ENCODE measurements at regions not wholly inside any gene's neighbourhood (a gene's known extent, or its start where the extent isn't known, plus 50 kb on each side); places are given as distances from the start of the nearest gene placed in this dataset.

DNA sequence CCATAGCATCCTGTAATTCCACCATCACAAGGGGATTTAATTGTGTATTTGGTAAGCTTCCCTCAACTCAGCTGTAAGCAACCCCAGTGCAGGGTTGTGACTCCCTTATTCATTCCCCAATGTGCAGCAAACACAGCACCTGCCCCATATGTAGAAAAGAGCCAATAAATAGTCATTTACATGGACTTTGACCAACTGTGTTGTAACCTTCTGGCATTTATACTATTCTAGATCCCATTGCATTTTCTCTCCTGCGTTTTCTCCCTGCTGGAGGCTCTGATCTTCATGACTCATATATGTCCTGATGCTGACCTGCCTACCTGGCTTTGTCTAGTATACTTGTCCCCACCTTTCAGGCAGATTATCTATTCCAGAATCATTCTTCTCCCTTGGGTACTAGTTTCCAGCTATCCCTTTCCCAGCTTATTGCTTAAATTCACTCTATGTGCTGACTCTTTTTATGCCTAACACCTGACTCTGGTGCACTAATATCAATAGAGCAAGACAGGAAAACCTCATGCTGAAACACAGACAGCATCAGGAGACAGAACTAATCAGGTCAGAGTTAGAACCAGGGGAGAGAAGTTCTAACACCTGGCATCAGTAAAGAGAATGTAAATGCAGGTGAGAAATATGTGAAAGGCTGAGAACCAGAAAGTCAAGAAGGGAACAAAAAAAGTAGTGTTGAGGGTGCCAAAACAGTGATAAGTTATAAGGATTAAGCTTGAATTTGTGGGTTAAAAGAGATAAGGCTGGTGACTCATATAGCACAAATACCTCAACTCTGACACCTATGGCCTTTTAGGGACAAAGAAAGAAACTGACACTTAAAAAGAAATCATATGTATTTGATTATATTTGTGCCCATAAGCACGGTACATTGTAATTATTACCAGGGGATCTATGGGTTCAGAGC is 402.7 kb downstream of the IPMK start:
- Histone ChIP-seq H3K36me3 (ENCODE audit: insufficient read depth) (no peaks in the 10 kb centered on the region), H3F3A (replicated peaks; ENCODE audit: low read depth) (no peaks in the 10 kb centered on the region), H2AFZ (0 out of 2 replicates have a peak overlapping the region, but pooled peaks have one; percentile 66), H3K4me1 (ENCODE audit: insufficient read depth) (no peaks in the 10 kb centered on the region; the same call in 1 of the 2 replicates), H3K4me2 (no peak overlapping the region), H3K4me3 (no peak overlapping the region), H3K9me2 (ENCODE audit: insufficient read depth) (0 out of 2 replicates have a peak, but pooled peaks cover 3% of the 10 kb centered on the region), H4K20me1 (replicated peaks; ENCODE audit: insufficient read depth) (no peaks in the 10 kb centered on the region), H3K27ac (ENCODE audit: low read depth) (no peak overlapping the region), H3K27me3 (ENCODE audit: insufficient read depth) (no peaks in the 10 kb centered on the region), H3K79me2 (replicated peaks; ENCODE audit: insufficient read depth) (no peaks in the 10 kb centered on the region)
- Mint-ChIP-seq H3K36me3 (ENCODE audit: low read depth) (no peaks in the 10 kb centered on the region), H3K9me3 (no peaks in the 10 kb centered on the region), H3K4me3 (no peak overlapping the region), H3K27me3 (ENCODE audit: insufficient read depth, low read depth, poor library complexity) (no peaks in the 10 kb centered on the region), H3K27ac (no peak overlapping the region), H3K4me1 (peaks cover 5% of the 10 kb centered on the region; the same call in 2 of the 3 replicates)
- DNase-seq (ENCODE audit: low spot score) (no peak), ATAC-seq (no peak)
- no peak for TF ChIP-seq ZNF114 (CRISPR knock-in tag; IDR thresholded peaks at IDR 0.05)
- no peak for TF ChIP-seq STAT1 (IDR thresholded peaks at IDR 0.05; ENCODE audit: unreplicated experiment)
- TF ChIP-seq, protein P1, sequence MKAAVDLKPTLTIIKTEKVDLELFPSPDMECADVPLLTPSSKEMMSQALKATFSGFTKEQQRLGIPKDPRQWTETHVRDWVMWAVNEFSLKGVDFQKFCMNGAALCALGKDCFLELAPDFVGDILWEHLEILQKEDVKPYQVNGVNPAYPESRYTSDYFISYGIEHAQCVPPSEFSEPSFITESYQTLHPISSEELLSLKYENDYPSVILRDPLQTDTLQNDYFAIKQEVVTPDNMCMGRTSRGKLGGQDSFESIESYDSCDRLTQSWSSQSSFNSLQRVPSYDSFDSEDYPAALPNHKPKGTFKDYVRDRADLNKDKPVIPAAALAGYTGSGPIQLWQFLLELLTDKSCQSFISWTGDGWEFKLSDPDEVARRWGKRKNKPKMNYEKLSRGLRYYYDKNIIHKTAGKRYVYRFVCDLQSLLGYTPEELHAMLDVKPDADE (IDR thresholded peaks at IDR 0.05): no peak
- TF ChIP-seq, protein P2, sequence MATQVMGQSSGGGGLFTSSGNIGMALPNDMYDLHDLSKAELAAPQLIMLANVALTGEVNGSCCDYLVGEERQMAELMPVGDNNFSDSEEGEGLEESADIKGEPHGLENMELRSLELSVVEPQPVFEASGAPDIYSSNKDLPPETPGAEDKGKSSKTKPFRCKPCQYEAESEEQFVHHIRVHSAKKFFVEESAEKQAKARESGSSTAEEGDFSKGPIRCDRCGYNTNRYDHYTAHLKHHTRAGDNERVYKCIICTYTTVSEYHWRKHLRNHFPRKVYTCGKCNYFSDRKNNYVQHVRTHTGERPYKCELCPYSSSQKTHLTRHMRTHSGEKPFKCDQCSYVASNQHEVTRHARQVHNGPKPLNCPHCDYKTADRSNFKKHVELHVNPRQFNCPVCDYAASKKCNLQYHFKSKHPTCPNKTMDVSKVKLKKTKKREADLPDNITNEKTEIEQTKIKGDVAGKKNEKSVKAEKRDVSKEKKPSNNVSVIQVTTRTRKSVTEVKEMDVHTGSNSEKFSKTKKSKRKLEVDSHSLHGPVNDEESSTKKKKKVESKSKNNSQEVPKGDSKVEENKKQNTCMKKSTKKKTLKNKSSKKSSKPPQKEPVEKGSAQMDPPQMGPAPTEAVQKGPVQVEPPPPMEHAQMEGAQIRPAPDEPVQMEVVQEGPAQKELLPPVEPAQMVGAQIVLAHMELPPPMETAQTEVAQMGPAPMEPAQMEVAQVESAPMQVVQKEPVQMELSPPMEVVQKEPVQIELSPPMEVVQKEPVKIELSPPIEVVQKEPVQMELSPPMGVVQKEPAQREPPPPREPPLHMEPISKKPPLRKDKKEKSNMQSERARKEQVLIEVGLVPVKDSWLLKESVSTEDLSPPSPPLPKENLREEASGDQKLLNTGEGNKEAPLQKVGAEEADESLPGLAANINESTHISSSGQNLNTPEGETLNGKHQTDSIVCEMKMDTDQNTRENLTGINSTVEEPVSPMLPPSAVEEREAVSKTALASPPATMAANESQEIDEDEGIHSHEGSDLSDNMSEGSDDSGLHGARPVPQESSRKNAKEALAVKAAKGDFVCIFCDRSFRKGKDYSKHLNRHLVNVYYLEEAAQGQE (IDR thresholded peaks at IDR 0.05; ENCODE audit: unreplicated experiment): no peak
- TF ChIP-seq, protein P3, sequence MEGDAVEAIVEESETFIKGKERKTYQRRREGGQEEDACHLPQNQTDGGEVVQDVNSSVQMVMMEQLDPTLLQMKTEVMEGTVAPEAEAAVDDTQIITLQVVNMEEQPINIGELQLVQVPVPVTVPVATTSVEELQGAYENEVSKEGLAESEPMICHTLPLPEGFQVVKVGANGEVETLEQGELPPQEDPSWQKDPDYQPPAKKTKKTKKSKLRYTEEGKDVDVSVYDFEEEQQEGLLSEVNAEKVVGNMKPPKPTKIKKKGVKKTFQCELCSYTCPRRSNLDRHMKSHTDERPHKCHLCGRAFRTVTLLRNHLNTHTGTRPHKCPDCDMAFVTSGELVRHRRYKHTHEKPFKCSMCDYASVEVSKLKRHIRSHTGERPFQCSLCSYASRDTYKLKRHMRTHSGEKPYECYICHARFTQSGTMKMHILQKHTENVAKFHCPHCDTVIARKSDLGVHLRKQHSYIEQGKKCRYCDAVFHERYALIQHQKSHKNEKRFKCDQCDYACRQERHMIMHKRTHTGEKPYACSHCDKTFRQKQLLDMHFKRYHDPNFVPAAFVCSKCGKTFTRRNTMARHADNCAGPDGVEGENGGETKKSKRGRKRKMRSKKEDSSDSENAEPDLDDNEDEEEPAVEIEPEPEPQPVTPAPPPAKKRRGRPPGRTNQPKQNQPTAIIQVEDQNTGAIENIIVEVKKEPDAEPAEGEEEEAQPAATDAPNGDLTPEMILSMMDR (conservative IDR thresholded peaks at IDR 0.05; ENCODE audit: low read depth in 2 of 2): no peak
- TF ChIP-seq POLR2AphosphoS5 (IDR thresholded peaks at IDR 0.05; ENCODE audit: low read depth): no peak
- no peak for TF ChIP-seq EZH2phosphoT487 (IDR thresholded peaks at IDR 0.05; ENCODE audit: unreplicated experiment)
- no peak for TF ChIP-seq JUNB (IDR thresholded peaks at IDR 0.05; ENCODE audit: unreplicated experiment)
- TF ChIP-seq, protein P4, sequence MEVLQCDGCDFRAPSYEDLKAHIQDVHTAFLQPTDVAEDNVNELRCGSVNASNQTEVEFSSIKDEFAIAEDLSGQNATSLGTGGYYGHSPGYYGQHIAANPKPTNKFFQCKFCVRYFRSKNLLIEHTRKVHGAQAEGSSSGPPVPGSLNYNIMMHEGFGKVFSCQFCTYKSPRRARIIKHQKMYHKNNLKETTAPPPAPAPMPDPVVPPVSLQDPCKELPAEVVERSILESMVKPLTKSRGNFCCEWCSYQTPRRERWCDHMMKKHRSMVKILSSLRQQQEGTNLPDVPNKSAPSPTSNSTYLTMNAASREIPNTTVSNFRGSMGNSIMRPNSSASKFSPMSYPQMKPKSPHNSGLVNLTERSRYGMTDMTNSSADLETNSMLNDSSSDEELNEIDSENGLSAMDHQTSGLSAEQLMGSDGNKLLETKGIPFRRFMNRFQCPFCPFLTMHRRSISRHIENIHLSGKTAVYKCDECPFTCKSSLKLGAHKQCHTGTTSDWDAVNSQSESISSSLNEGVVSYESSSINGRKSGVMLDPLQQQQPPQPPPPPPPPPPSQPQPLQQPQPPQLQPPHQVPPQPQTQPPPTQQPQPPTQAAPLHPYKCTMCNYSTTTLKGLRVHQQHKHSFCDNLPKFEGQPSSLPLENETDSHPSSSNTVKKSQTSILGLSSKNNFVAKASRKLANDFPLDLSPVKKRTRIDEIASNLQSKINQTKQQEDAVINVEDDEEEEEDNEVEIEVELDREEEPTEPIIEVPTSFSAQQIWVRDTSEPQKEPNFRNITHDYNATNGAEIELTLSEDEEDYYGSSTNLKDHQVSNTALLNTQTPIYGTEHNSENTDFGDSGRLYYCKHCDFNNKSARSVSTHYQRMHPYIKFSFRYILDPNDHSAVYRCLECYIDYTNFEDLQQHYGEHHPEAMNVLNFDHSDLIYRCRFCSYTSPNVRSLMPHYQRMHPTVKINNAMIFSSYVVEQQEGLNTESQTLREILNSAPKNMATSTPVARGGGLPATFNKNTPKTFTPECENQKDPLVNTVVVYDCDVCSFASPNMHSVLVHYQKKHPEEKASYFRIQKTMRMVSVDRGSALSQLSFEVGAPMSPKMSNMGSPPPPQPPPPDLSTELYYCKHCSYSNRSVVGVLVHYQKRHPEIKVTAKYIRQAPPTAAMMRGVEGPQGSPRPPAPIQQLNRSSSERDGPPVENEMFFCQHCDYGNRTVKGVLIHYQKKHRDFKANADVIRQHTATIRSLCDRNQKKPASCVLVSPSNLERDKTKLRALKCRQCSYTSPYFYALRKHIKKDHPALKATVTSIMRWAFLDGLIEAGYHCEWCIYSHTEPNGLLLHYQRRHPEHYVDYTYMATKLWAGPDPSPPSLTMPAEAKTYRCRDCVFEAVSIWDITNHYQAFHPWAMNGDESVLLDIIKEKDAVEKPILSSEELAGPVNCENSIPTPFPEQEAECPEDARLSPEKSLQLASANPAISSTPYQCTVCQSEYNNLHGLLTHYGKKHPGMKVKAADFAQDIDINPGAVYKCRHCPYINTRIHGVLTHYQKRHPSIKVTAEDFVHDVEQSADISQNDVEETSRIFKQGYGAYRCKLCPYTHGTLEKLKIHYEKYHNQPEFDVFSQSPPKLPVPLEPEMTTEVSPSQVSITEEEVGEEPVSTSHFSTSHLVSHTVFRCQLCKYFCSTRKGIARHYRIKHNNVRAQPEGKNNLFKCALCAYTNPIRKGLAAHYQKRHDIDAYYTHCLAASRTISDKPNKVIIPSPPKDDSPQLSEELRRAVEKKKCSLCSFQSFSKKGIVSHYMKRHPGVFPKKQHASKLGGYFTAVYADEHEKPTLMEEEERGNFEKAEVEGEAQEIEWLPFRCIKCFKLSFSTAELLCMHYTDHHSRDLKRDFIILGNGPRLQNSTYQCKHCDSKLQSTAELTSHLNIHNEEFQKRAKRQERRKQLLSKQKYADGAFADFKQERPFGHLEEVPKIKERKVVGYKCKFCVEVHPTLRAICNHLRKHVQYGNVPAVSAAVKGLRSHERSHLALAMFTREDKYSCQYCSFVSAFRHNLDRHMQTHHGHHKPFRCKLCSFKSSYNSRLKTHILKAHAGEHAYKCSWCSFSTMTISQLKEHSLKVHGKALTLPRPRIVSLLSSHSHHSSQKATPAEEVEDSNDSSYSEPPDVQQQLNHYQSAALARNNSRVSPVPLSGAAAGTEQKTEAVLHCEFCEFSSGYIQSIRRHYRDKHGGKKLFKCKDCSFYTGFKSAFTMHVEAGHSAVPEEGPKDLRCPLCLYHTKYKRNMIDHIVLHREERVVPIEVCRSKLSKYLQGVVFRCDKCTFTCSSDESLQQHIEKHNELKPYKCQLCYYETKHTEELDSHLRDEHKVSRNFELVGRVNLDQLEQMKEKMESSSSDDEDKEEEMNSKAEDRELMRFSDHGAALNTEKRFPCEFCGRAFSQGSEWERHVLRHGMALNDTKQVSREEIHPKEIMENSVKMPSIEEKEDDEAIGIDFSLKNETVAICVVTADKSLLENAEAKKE (CRISPR knock-in tag; IDR thresholded peaks at IDR 0.05): no peak
